Keratinocyte (primary cell): ENCODE measurements at regions not wholly inside any gene's neighbourhood (a gene's known extent, or its start where the extent isn't known, plus 50 kb on each side); places are given as distances from the start of the nearest gene placed in this dataset.

Experiments
- DNase-seq: peaks from one replicate; pipeline ENCODE4 v3.0.0-alpha.2; 2011; ENCODE audit warnings: low read depth, missing footprints, low spot score
- FAIRE-seq: peaks from 2 replicates; lab custom pipeline; 2011; peaks lifted over from hg19 to GRCh38; lab: Jason Lieb, UNC
- H2AFZ ChIP-seq: 2 replicates; pipeline ENCODE4 v1.6.0; 2012; ENCODE audit warnings: low read length, control low read depth, inconsistent platforms; ENCODE audit not compliant: control insufficient read depth
- H3K27ac ChIP-seq: 2 replicates; pipeline ENCODE4 v1.5.1; 2011; ENCODE audit warnings: low read length; ENCODE audit not compliant: control insufficient read depth, insufficient read depth
- H3K27me3 ChIP-seq: 3 replicates; pipeline ENCODE4 v1.6.0; 2011; ENCODE audit warnings: low read length; ENCODE audit not compliant: control insufficient read depth, insufficient read depth; ENCODE audit errors: extremely low read depth
- H3K36me3 ChIP-seq, 2 experiments: 2 replicates in 1 of 2; 3 replicates in 1 of 2; pipeline ENCODE4 v1.5.1; 2011; ENCODE audit warnings: low read length in 2 of 2, mild to moderate bottlenecking in 1 of 2; ENCODE audit not compliant: control insufficient read depth in 2 of 2, insufficient read depth in 2 of 2; ENCODE audit errors: extremely low read depth in 1 of 2
- H3K4me1 ChIP-seq: 3 replicates; pipeline ENCODE4 v1.5.1; 2011; ENCODE audit warnings: low read length; ENCODE audit not compliant: control insufficient read depth, insufficient read depth; ENCODE audit errors: extremely low read depth
- H3K4me2 ChIP-seq: 3 replicates; pipeline ENCODE4 v1.6.0; 2011; ENCODE audit warnings: low read depth, low read length; ENCODE audit not compliant: control insufficient read depth, insufficient read depth; ENCODE audit errors: extremely low read depth
- H3K4me3 ChIP-seq, 3 experiments: fragments of 200-600 bp in 1 of 3; sonication (generic) in 1 of 3; 2 replicates in 2 of 3; 3 replicates in 1 of 3; pipeline ENCODE4 v1.5.1; 2011 to 2016; ENCODE audit warnings: low read length in 3 of 3, mild to moderate bottlenecking in 3 of 3, control low read depth in 2 of 3, inconsistent platforms in 1 of 3, low read depth in 1 of 3, mixed read lengths in 1 of 3, mixed run types in 1 of 3, moderate library complexity in 1 of 3; ENCODE audit not compliant: control insufficient read depth in 2 of 3, insufficient read depth in 2 of 3; ENCODE audit errors: extremely low read depth in 1 of 3
- H3K79me2 ChIP-seq: 2 replicates; pipeline ENCODE4 v1.6.0; 2012; ENCODE audit warnings: low read length; ENCODE audit not compliant: control insufficient read depth, insufficient read depth
- H3K9ac ChIP-seq: 3 replicates; pipeline ENCODE4 v1.6.0; 2011; ENCODE audit warnings: low read length; ENCODE audit not compliant: control insufficient read depth, insufficient read depth; ENCODE audit errors: extremely low read depth
- H3K9me1 ChIP-seq: 3 replicates; pipeline ENCODE4 v1.6.0; 2011; ENCODE audit warnings: low read length; ENCODE audit not compliant: control insufficient read depth, insufficient read depth; ENCODE audit errors: extremely low read depth
- H3K9me3 ChIP-seq: 2 replicates; pipeline ENCODE4 v1.5.1; 2012; ENCODE audit warnings: low read depth, low read length; ENCODE audit not compliant: control insufficient read depth
- H4K20me1 ChIP-seq: 3 replicates; pipeline ENCODE4 v1.6.0; 2011; ENCODE audit warnings: low read length; ENCODE audit not compliant: control insufficient read depth, insufficient read depth; ENCODE audit errors: extremely low read depth
- EZH2 ChIP-seq: IDR thresholded peaks from one replicate; pipeline ENCODE4 v1.6.1; 2012; ENCODE audit warnings: inconsistent platforms, mild to moderate bottlenecking, low read length, moderate library complexity
- dilution Hi-C: fragments of 300-500 bp; cut with MboI; formaldehyde crosslinking; loops from one replicate; pipeline ENCODE4 v1.7.0; 2020; ENCODE audit warnings: low sequenced_read_pairs; ENCODE audit not compliant: extremely low pct_ligation_motif_present
- TF ChIP-seq, protein P1 (sequence below), 3 experiments: IDR thresholded peaks in 1 of 3; conservative IDR thresholded peaks in 1 of 3; optimal IDR thresholded peaks in 1 of 3; 2 replicates in 2 of 3; 3 replicates in 1 of 3; pipeline versions ENCODE3 to v1.5.1; 2011; ENCODE audit warnings: low read length in 3 of 3, mild to moderate bottlenecking in 3 of 3, moderate library complexity in 2 of 3, control low read depth in 1 of 3, inconsistent platforms in 1 of 3; ENCODE audit not compliant: insufficient read depth in 2 of 3; ENCODE audit errors: extremely low read depth in 1 of 3

DNA sequence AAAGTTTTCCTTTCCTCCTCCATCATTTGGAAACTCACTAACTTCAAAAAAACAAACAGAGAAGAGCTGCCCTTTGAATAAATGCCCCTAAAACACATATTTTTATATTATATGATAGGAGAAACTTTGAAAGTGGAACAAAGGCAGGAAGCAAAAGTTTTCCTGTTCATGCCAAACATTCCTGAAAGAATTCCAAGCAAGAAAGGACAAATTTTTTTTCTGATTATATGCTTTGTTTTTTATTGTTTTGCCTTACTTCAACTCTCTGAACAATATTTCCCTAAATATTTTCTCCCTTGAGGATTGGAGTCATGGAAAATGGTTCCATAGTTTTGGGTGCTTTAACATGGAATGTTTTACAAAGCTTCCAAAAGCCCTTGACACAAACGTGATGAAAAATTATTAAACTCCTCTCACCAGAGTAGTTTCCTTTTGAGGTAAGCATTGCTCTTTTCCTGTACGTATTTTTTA lies 638.5 kb upstream of the CAMK1G start:
- Histone ChIP-seq H3K9me1 (no peaks in the 10 kb centered on the region), H3K4me1 (peaks cover 28% of the 10 kb centered on the region), H3K79me2 (no peaks in the 10 kb centered on the region), H2AFZ (peak overlapping the region; percentile 75), H3K9me3 (no peaks in the 10 kb centered on the region), H3K4me3 (no peak overlapping the region), H3K9ac (no peak overlapping the region), H3K27me3 (no peaks in the 10 kb centered on the region), H4K20me1 (no peaks in the 10 kb centered on the region), H3K27ac (no peak overlapping the region), H3K4me2 (peak overlapping the region; percentile 36), H3K36me3 (no peaks in the 10 kb centered on the region)
- no peak for FAIRE-seq
- dilution Hi-C loops = no loop called here
- no peak for DNase-seq
- TF ChIP-seq, protein P1, sequence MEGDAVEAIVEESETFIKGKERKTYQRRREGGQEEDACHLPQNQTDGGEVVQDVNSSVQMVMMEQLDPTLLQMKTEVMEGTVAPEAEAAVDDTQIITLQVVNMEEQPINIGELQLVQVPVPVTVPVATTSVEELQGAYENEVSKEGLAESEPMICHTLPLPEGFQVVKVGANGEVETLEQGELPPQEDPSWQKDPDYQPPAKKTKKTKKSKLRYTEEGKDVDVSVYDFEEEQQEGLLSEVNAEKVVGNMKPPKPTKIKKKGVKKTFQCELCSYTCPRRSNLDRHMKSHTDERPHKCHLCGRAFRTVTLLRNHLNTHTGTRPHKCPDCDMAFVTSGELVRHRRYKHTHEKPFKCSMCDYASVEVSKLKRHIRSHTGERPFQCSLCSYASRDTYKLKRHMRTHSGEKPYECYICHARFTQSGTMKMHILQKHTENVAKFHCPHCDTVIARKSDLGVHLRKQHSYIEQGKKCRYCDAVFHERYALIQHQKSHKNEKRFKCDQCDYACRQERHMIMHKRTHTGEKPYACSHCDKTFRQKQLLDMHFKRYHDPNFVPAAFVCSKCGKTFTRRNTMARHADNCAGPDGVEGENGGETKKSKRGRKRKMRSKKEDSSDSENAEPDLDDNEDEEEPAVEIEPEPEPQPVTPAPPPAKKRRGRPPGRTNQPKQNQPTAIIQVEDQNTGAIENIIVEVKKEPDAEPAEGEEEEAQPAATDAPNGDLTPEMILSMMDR (optimal IDR thresholded peaks at IDR 0.05 in 1 of 3, IDR thresholded peaks at IDR 0.05 in 1 of 3, conservative IDR thresholded peaks at IDR 0.05 in 1 of 3; ENCODE audit: extremely low read depth in 1 of 3, insufficient read depth in 2 of 3, low read length in 3 of 3) = no peak
- no peak for TF ChIP-seq EZH2

DNA sequence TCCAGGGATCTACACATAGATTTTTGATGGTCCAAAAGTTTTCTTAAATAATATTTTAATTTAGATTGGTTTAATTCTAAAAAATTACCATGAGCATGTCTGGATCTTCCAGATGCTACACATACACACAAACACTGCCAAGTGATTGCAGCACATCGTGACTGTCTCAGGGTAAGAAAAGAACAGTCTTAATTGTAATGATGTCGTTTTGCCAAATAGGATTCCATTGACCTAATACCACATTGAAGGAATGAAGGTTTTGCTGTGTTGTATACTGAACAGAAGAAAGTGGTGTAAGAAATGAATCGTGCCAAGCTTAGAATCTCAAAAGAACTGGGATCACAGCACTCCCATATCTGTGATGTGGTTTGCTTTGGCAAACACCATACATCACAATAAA lies 633.3 kb upstream of the CAMK1G start:
- no peak for FAIRE-seq
- Histone ChIP-seq H3K9me1 (no peaks in the 10 kb centered on the region), H3K4me1 (no peaks in the 10 kb centered on the region), H3K36me3 (no peaks in the 10 kb centered on the region), H3K79me2 (no peaks in the 10 kb centered on the region), H3K4me2 (no peak overlapping the region), H3K9me3 (no peaks in the 10 kb centered on the region), H3K9ac (no peak overlapping the region), H2AFZ (no peak overlapping the region), H3K27ac (no peak overlapping the region), H3K27me3 (no peaks in the 10 kb centered on the region), H3K4me3 (no peak overlapping the region), H4K20me1 (no peaks in the 10 kb centered on the region)
- dilution Hi-C loops = no loop called here
- DNase-seq = no peak
- TF ChIP-seq, protein P1 (optimal IDR thresholded peaks at IDR 0.05 in 1 of 3, IDR thresholded peaks at IDR 0.05 in 1 of 3, conservative IDR thresholded peaks at IDR 0.05 in 1 of 3; ENCODE audit: extremely low read depth in 1 of 3, insufficient read depth in 2 of 3, low read length in 3 of 3) = no peak
- TF ChIP-seq EZH2 = no peak
